Neural progenitor cell (in vitro differentiated cells): ENCODE measurements at regions not wholly inside any gene's neighbourhood (a gene's known extent, or its start where the extent isn't known, plus 50 kb on each side); places are given as distances from the start of the nearest gene placed in this dataset.
"Not testable (repeated sequence)": the region's sequence is repeated elsewhere in the genome, so short reads cannot be mapped to it uniquely, and the experiment has no call there.

Experiments used
- DNase-seq: peaks from one replicate; pipeline ENCODE4 v3.0.0-alpha.2; 2016; ENCODE audit warnings: low spot score
- H2AFZ ChIP-seq: fragments of 200-600 bp; sonication (generic); replicated peaks from 2 replicates; pipeline ENCODE4 v1.6.1; 2016; ENCODE audit warnings: antibody characterized with exemption
- H3F3A ChIP-seq: fragments of 200-600 bp; sonication (generic); 2 replicates; pipeline ENCODE4 v1.6.1; 2016; ENCODE audit warnings: antibody characterized with exemption, low read depth
- H3K27ac ChIP-seq: fragments of 200-600 bp; sonication (generic); 2 replicates; pipeline ENCODE4 v1.5.1; 2016; ENCODE audit warnings: mild to moderate bottlenecking
- H3K27me3 ChIP-seq: fragments of 200-600 bp; sonication (generic); 2 replicates; pipeline ENCODE4 v1.6.1; 2016; ENCODE audit warnings: mild to moderate bottlenecking, moderate library complexity
- H3K36me3 ChIP-seq: fragments of 200-600 bp; sonication (generic); 2 replicates; pipeline ENCODE4 v1.5.1; 2016
- H3K4me1 ChIP-seq: fragments of 200-600 bp; sonication (generic); 2 replicates; pipeline ENCODE4 v1.6.1; 2016; ENCODE audit warnings: mixed run types
- H3K4me2 ChIP-seq: fragments of 200-600 bp; sonication (generic); 2 replicates; pipeline ENCODE4 v1.6.1; 2016
- H3K4me3 ChIP-seq: fragments of 200-600 bp; sonication (generic); 2 replicates; pipeline ENCODE4 v1.5.1; 2016
- H3K79me2 ChIP-seq: fragments of 200-600 bp; sonication (generic); 2 replicates; pipeline ENCODE4 v1.6.1; 2016; ENCODE audit warnings: low read depth
- H3K9ac ChIP-seq: fragments of 200-600 bp; sonication (generic); 2 replicates; pipeline ENCODE4 v1.6.1; 2016
- H3K9me3 ChIP-seq: fragments of 200-600 bp; sonication (generic); 2 replicates; pipeline ENCODE4 v1.5.1; 2016; ENCODE audit warnings: low read depth
- H4K20me1 ChIP-seq: fragments of 200-600 bp; sonication (generic); 2 replicates; pipeline ENCODE4 v1.6.1; 2016; ENCODE audit warnings: low read depth
- H3K27ac Mint-ChIP-seq: 3 replicates; pipeline ENCODE4 v1.8.0; 2021; ENCODE audit warnings: mixed read lengths
- H3K27me3 Mint-ChIP-seq: 2 replicates; pipeline ENCODE4 v1.8.0; 2022; ENCODE audit warnings: low read depth, mild to moderate bottlenecking, inconsistent platforms, moderate library complexity, mixed read lengths; ENCODE audit not compliant: insufficient read depth
- H3K36me3 Mint-ChIP-seq: 3 replicates; pipeline ENCODE4 v1.8.0; 2021; ENCODE audit warnings: mixed read lengths
- H3K4me1 Mint-ChIP-seq: 3 replicates; pipeline ENCODE4 v1.8.0; 2021; ENCODE audit warnings: mixed read lengths
- H3K4me3 Mint-ChIP-seq: 3 replicates; pipeline ENCODE4 v1.8.0; 2021; ENCODE audit warnings: mild to moderate bottlenecking, moderate library complexity, mixed read lengths
- H3K9me3 Mint-ChIP-seq: 3 replicates; pipeline ENCODE4 v1.8.0; 2020; ENCODE audit warnings: mixed read lengths
- EZH2 ChIP-seq: fragments of 200-600 bp; sonication (generic); IDR thresholded peaks from 2 replicates; pipeline ENCODE4 v1.6.1; 2017; ENCODE audit warnings: antibody characterized with exemption, mild to moderate bottlenecking, moderate library complexity
- EZH2phosphoT487 ChIP-seq: fragments of 200-600 bp; sonication (generic); IDR thresholded peaks from 2 replicates; pipeline ENCODE4 v1.6.1; 2017; ENCODE audit warnings: antibody characterized with exemption
- TF ChIP-seq, protein P1 (sequence below): fragments of 200-600 bp; sonication (generic); IDR thresholded peaks from 2 replicates; pipeline ENCODE4 v1.5.1; 2017; ENCODE audit warnings: antibody characterized with exemption, mild to moderate bottlenecking

GRCh38 chr7:81293806-81294205 lies 375.0 kb upstream of the SEMA3C start:
- Histone ChIP-seq H3K4me3 (no peak overlapping the region), H3K36me3 (no peaks in the 10 kb centered on the region), H3F3A (no peaks in the 10 kb centered on the region), H3K4me1 (no peaks in the 10 kb centered on the region), H3K79me2 (no peaks in the 10 kb centered on the region), H3K27ac (no peak overlapping the region), H4K20me1 (no peaks in the 10 kb centered on the region), H3K4me2 (no peak overlapping the region), H3K27me3 (no peaks in the 10 kb centered on the region), H3K9ac (no peak overlapping the region), H3K9me3 (no peaks in the 10 kb centered on the region), H2AFZ (no peak overlapping the region)
- H3K4me3 Mint-ChIP-seq, result no peak overlapping the region
- H3K36me3 Mint-ChIP-seq, result no peaks in the 10 kb centered on the region
- no peak for DNase-seq
- no peak overlapping the region for H3K27ac Mint-ChIP-seq
- TF ChIP-seq EZH2phosphoT487 (no peak), EZH2 (no peak)
- TF ChIP-seq, protein P1, sequence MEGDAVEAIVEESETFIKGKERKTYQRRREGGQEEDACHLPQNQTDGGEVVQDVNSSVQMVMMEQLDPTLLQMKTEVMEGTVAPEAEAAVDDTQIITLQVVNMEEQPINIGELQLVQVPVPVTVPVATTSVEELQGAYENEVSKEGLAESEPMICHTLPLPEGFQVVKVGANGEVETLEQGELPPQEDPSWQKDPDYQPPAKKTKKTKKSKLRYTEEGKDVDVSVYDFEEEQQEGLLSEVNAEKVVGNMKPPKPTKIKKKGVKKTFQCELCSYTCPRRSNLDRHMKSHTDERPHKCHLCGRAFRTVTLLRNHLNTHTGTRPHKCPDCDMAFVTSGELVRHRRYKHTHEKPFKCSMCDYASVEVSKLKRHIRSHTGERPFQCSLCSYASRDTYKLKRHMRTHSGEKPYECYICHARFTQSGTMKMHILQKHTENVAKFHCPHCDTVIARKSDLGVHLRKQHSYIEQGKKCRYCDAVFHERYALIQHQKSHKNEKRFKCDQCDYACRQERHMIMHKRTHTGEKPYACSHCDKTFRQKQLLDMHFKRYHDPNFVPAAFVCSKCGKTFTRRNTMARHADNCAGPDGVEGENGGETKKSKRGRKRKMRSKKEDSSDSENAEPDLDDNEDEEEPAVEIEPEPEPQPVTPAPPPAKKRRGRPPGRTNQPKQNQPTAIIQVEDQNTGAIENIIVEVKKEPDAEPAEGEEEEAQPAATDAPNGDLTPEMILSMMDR, result no peak
- H3K9me3 Mint-ChIP-seq, result no peaks in the 10 kb centered on the region
- peaks cover 4% of the 10 kb centered on the region for H3K27me3 Mint-ChIP-seq
- peaks cover 3% of the 10 kb centered on the region for H3K4me1 Mint-ChIP-seq

- not testable (repeated sequence) for H3K4me1 Mint-ChIP-seq, H3K27ac Mint-ChIP-seq, H3K27me3 ChIP-seq, H3K36me3 ChIP-seq, H3K27me3 Mint-ChIP-seq, H3K4me3 Mint-ChIP-seq, DNase-seq, H3K9me3 ChIP-seq, H3K4me2 ChIP-seq, H3K27ac ChIP-seq, H2AFZ ChIP-seq, H3K9me3 Mint-ChIP-seq, H3K36me3 Mint-ChIP-seq, H3F3A ChIP-seq, H4K20me1 ChIP-seq, H3K79me2 ChIP-seq, H3K4me1 ChIP-seq, H3K9ac ChIP-seq, H3K4me3 ChIP-seq
Measured at GRCh38 chr7:81286754-81287153, 367.9 kb upstream of the SEMA3C start.

- Mint-ChIP-seq H3K4me3 (no peak overlapping the region), H3K27me3 (no peaks in the 10 kb centered on the region), H3K9me3 (no peaks in the 10 kb centered on the region), H3K4me1 (no peaks in the 10 kb centered on the region), H3K36me3 (no peaks in the 10 kb centered on the region), H3K27ac (no peak overlapping the region)
- Histone ChIP-seq H3K27ac (no peak overlapping the region), H3K36me3 (no peaks in the 10 kb centered on the region), H3K9me3 (no peaks in the 10 kb centered on the region), H3K79me2 (no peaks in the 10 kb centered on the region), H3F3A (no peaks in the 10 kb centered on the region), H3K9ac (no peak overlapping the region), H2AFZ (no peak overlapping the region), H3K27me3 (no peaks in the 10 kb centered on the region), H3K4me3 (no peak overlapping the region), H3K4me2 (no peak overlapping the region), H4K20me1 (no peaks in the 10 kb centered on the region), H3K4me1 (no peaks in the 10 kb centered on the region)
- no peak for DNase-seq
- TF ChIP-seq EZH2 (no peak), EZH2phosphoT487 (no peak)
- TF ChIP-seq, protein P1, result no peak
Measured at GRCh38 chr7:81285142-81285871, 366.5 kb upstream of the SEMA3C start.

DNA sequence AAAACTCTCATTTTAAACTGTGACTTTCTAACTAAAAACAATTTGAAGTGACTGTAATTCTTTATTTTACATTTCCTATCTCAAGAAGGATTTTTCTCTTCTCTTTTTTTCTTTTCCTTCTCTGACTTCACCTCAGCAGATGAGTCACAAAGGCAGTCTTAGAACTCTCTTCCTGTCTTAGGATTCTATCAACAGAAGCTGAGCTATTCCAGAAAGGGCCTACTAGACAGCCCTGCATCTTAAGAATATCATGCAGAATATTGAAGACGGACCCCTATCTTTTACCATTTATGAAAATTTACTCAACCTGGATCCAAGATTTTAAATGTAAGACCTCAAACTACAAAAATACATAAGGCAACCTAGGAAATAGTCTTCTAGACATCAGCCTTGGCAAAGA lies 365.7 kb upstream of the SEMA3C start:
- H2AFZ ChIP-seq, result no peak overlapping the region
- H3K4me1 ChIP-seq, result no peaks in the 10 kb centered on the region
- no peak overlapping the region for H3K4me3 Mint-ChIP-seq
- H3F3A ChIP-seq, result no peaks in the 10 kb centered on the region
- H4K20me1 ChIP-seq, result no peaks in the 10 kb centered on the region
- H3K36me3 Mint-ChIP-seq, result no peaks in the 10 kb centered on the region
- TF ChIP-seq EZH2phosphoT487, result no peak
- TF ChIP-seq, protein P1, result no peak
- no peak for TF ChIP-seq EZH2
- H3K79me2 ChIP-seq, result no peaks in the 10 kb centered on the region
- no peaks in the 10 kb centered on the region for H3K9me3 ChIP-seq
- H3K36me3 ChIP-seq, result no peaks in the 10 kb centered on the region
- H3K27me3 ChIP-seq, result no peaks in the 10 kb centered on the region
- no peaks in the 10 kb centered on the region for H3K9me3 Mint-ChIP-seq
- H3K4me1 Mint-ChIP-seq, result no peaks in the 10 kb centered on the region
- H3K27me3 Mint-ChIP-seq, result no peaks in the 10 kb centered on the region
- no peak overlapping the region for H3K27ac ChIP-seq
- no peak overlapping the region for H3K9ac ChIP-seq
- no peak overlapping the region for H3K27ac Mint-ChIP-seq
- no peak overlapping the region for H3K4me3 ChIP-seq
- no peak overlapping the region for H3K4me2 ChIP-seq
- DNase-seq, result no peak
